HEK293 (cell line): ENCODE measurements at regions not wholly inside any gene's neighbourhood (a gene's known extent, or its start where the extent isn't known, plus 50 kb on each side); places are given as distances from the start of the nearest gene placed in this dataset.

Source experiments
- KLF17 ChIP-seq: fragments of 450-650 bp; formaldehyde crosslinking; IDR thresholded peaks from 2 replicates; pipeline ENCODE4 v1.5.1; 2016; ENCODE audit warnings: missing biosample characterization, missing genetic modification characterization
- PBX3 ChIP-seq: sonication (generic); formaldehyde crosslinking; IDR thresholded peaks from 2 replicates; pipeline ENCODE4 v1.8.1; 2022; ENCODE audit warnings: mild to moderate bottlenecking, moderate library complexity, missing genetic modification reagents
- SP2 ChIP-seq: fragments of 450-650 bp; formaldehyde crosslinking; IDR thresholded peaks from 2 replicates; pipeline ENCODE4 v1.5.1; 2016; ENCODE audit warnings: missing biosample characterization, missing genetic modification characterization
- YY1 ChIP-seq: fragments of 450-650 bp; formaldehyde crosslinking; IDR thresholded peaks from 2 replicates; pipeline ENCODE4 v1.5.1; 2018; ENCODE audit warnings: missing biosample characterization, missing genetic modification characterization
- ZNF23 ChIP-seq: fragments of 450-650 bp; formaldehyde crosslinking; IDR thresholded peaks from 2 replicates; pipeline ENCODE4 v1.5.1; 2016; ENCODE audit warnings: missing biosample characterization, missing genetic modification characterization, borderline replicate concordance
- ZNF426 ChIP-seq: fragments of 450-650 bp; formaldehyde crosslinking; IDR thresholded peaks from 2 replicates; pipeline ENCODE4 v1.5.1; 2017; ENCODE audit warnings: missing biosample characterization, missing genetic modification characterization, mild to moderate bottlenecking, inconsistent platforms, moderate library complexity
- TF ChIP-seq, protein P1 (sequence below): fragments of 450-650 bp; formaldehyde crosslinking; IDR thresholded peaks from 2 replicates; pipeline ENCODE4 v1.5.1; 2016; ENCODE audit warnings: missing biosample characterization, missing genetic modification characterization
- TF ChIP-seq, protein P2 (sequence below): IDR thresholded peaks from 2 replicates; pipeline ENCODE4 v1.6.1; 2011; ENCODE audit warnings: mild to moderate bottlenecking, low read depth, low read length, borderline replicate concordance

DNA sequence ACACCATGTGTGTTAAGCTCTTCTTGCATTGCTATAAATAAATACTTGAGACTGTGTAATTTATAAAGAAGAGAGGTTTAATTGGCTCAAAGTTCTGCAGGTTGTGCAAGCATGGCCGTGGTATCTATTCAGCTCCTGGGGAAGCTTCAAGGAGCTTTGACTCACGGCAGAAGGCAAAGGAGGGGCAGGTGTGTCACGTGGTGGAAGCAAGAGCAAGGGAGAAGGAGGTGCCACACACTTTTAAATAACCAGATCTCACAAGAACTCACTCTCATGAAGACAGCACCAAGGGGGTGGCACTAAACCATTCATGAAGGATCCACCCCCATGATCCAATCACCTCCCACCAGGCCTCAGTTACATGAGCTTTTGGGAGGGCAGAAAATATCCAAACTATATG, 193.7 kb downstream of the ERMARD start:
- TF ChIP-seq PBX3 (CRISPR knock-in tag) (no peak), KLF17 (tag by site-specific recombination) (no peak), ZNF23 (tag by site-specific recombination) (no peak), YY1 (tag by site-specific recombination) (no peak), SP2 (tag by site-specific recombination) (no peak), ZNF426 (tag by site-specific recombination) (no peak)
- TF ChIP-seq, protein P1, sequence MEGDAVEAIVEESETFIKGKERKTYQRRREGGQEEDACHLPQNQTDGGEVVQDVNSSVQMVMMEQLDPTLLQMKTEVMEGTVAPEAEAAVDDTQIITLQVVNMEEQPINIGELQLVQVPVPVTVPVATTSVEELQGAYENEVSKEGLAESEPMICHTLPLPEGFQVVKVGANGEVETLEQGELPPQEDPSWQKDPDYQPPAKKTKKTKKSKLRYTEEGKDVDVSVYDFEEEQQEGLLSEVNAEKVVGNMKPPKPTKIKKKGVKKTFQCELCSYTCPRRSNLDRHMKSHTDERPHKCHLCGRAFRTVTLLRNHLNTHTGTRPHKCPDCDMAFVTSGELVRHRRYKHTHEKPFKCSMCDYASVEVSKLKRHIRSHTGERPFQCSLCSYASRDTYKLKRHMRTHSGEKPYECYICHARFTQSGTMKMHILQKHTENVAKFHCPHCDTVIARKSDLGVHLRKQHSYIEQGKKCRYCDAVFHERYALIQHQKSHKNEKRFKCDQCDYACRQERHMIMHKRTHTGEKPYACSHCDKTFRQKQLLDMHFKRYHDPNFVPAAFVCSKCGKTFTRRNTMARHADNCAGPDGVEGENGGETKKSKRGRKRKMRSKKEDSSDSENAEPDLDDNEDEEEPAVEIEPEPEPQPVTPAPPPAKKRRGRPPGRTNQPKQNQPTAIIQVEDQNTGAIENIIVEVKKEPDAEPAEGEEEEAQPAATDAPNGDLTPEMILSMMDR (tag by site-specific recombination): no peak
- TF ChIP-seq, protein P2, sequence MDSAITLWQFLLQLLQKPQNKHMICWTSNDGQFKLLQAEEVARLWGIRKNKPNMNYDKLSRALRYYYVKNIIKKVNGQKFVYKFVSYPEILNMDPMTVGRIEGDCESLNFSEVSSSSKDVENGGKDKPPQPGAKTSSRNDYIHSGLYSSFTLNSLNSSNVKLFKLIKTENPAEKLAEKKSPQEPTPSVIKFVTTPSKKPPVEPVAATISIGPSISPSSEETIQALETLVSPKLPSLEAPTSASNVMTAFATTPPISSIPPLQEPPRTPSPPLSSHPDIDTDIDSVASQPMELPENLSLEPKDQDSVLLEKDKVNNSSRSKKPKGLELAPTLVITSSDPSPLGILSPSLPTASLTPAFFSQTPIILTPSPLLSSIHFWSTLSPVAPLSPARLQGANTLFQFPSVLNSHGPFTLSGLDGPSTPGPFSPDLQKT: no peak
